ENCODE measurements at regions not wholly inside any gene's neighbourhood (a gene's known extent, or its start where the extent isn't known, plus 50 kb on each side); places are given as distances from the start of the nearest gene placed in this dataset.

- Histone ChIP-seq H3K36me3 (replicated peaks; ENCODE audit: insufficient read depth, low read depth) (no peaks in the 10 kb centered on the region), H3K27me3 (no peaks in the 10 kb centered on the region), H3K9me3 (ENCODE audit: low read depth) (no peaks in the 10 kb centered on the region), H3K79me2 (no peaks in the 10 kb centered on the region), H3K4me1 (ENCODE audit: insufficient read depth) (no peaks in the 10 kb centered on the region), H2AFZ (no peak overlapping the region), H4K20me1 (ENCODE audit: insufficient read depth, poor library complexity, severe bottlenecking) (no peaks in the 10 kb centered on the region), H3K4me3 (no peak overlapping the region), H3K9me2 (replicated peaks; ENCODE audit: insufficient read depth) (no peaks in the 10 kb centered on the region), H3K4me2 (no peak overlapping the region), H3K27ac (no peak overlapping the region)
- 92% methylated on average over 8 of the region's 8 CpGs for WGBS (ENCODE audit: low lambda C conversion rate, missing lambda C conversion rate)
- no peak for DNase-seq (ENCODE audit: low spot score)
- no peak for TF ChIP-seq EZH2 (IDR thresholded peaks at IDR 0.05; ENCODE audit: borderline replicate concordance)
- no peak for TF ChIP-seq CTCF (IDR thresholded peaks at IDR 0.05; ENCODE audit: poor library complexity)
- no peak for TF ChIP-seq EZH2phosphoT487 (IDR thresholded peaks at IDR 0.05; ENCODE audit: low read depth, severe bottlenecking, unreplicated experiment)
These were observed 166.9 kb upstream of the C1orf21 start for GRCh38 chr1:184219883-184220282.

- Histone ChIP-seq H3K79me2 (no peaks in the 10 kb centered on the region), H3K27ac (no peak overlapping the region), H3K36me3 (replicated peaks; ENCODE audit: insufficient read depth, low read depth) (no peaks in the 10 kb centered on the region), H3K27me3 (no peaks in the 10 kb centered on the region), H3K4me1 (ENCODE audit: insufficient read depth) (no peaks in the 10 kb centered on the region), H4K20me1 (ENCODE audit: insufficient read depth, poor library complexity, severe bottlenecking) (no peaks in the 10 kb centered on the region), H3K9me2 (replicated peaks; ENCODE audit: insufficient read depth) (no peaks in the 10 kb centered on the region), H2AFZ (no peak overlapping the region), H3K4me2 (no peak overlapping the region), H3K4me3 (no peak overlapping the region), H3K9me3 (ENCODE audit: low read depth) (no peaks in the 10 kb centered on the region)
- WGBS (ENCODE audit: low lambda C conversion rate, missing lambda C conversion rate), result 96% methylated on average over 2 of the region's 2 CpGs
- TF ChIP-seq EZH2 (IDR thresholded peaks at IDR 0.05; ENCODE audit: borderline replicate concordance), result no peak
- no peak for TF ChIP-seq EZH2phosphoT487 (IDR thresholded peaks at IDR 0.05; ENCODE audit: low read depth, severe bottlenecking, unreplicated experiment)
- TF ChIP-seq CTCF (IDR thresholded peaks at IDR 0.05; ENCODE audit: poor library complexity), result no peak
- DNase-seq (ENCODE audit: low spot score), result no peak
These were observed 165.7 kb upstream of the C1orf21 start for GRCh38 chr1:184221087-184221486.

GRCh38 chr1:184222652-184223052 lies 164.2 kb upstream of the C1orf21 start:
- TF ChIP-seq EZH2phosphoT487 (IDR thresholded peaks at IDR 0.05; ENCODE audit: low read depth, severe bottlenecking, unreplicated experiment) (no peak), CTCF (IDR thresholded peaks at IDR 0.05; ENCODE audit: poor library complexity) (peak; percentile 73)
- Histone ChIP-seq H3K27ac (no peak overlapping the region), H3K4me2 (peak overlapping the region; percentile 22), H3K4me1 (ENCODE audit: insufficient read depth) (no peaks in the 10 kb centered on the region), H4K20me1 (ENCODE audit: insufficient read depth, poor library complexity, severe bottlenecking) (no peaks in the 10 kb centered on the region), H3K36me3 (replicated peaks; ENCODE audit: insufficient read depth, low read depth) (no peaks in the 10 kb centered on the region), H3K27me3 (no peaks in the 10 kb centered on the region), H3K9me2 (replicated peaks; ENCODE audit: insufficient read depth) (no peaks in the 10 kb centered on the region), H2AFZ (no peak overlapping the region), H3K79me2 (no peaks in the 10 kb centered on the region), H3K4me3 (no peak overlapping the region), H3K9me3 (ENCODE audit: low read depth) (no peaks in the 10 kb centered on the region)
- DNase-seq (ENCODE audit: low spot score), result peak; percentile 53
- WGBS (ENCODE audit: low lambda C conversion rate, missing lambda C conversion rate), result 38% methylated on average over 9 of the region's 9 CpGs

- Histone ChIP-seq H3K36me3 (replicated peaks; ENCODE audit: insufficient read depth, low read depth) (no peaks in the 10 kb centered on the region), H2AFZ (no peak overlapping the region), H3K4me3 (no peak overlapping the region), H4K20me1 (ENCODE audit: insufficient read depth, poor library complexity, severe bottlenecking) (no peaks in the 10 kb centered on the region), H3K27ac (no peak overlapping the region), H3K4me1 (ENCODE audit: insufficient read depth) (no peaks in the 10 kb centered on the region), H3K9me2 (replicated peaks; ENCODE audit: insufficient read depth) (no peaks in the 10 kb centered on the region), H3K4me2 (no peak overlapping the region), H3K79me2 (no peaks in the 10 kb centered on the region), H3K27me3 (no peaks in the 10 kb centered on the region), H3K9me3 (ENCODE audit: low read depth) (no peaks in the 10 kb centered on the region)
- no peak for TF ChIP-seq CTCF (IDR thresholded peaks at IDR 0.05; ENCODE audit: poor library complexity)
- TF ChIP-seq EZH2phosphoT487 (IDR thresholded peaks at IDR 0.05; ENCODE audit: low read depth, severe bottlenecking, unreplicated experiment), result no peak
- no peak for TF ChIP-seq EZH2 (IDR thresholded peaks at IDR 0.05; ENCODE audit: borderline replicate concordance)
- 78% methylated on average over 11 of the region's 11 CpGs for WGBS (ENCODE audit: low lambda C conversion rate, missing lambda C conversion rate)
- DNase-seq (ENCODE audit: low spot score), result no peak
These were observed 163.6 kb upstream of the C1orf21 start for GRCh38 chr1:184223216-184223615.

All from hepatocyte (in vitro differentiated cells).